ENCODE measurements at regions not wholly inside any gene's neighbourhood (a gene's known extent, or its start where the extent isn't known, plus 50 kb on each side); places are given as distances from the start of the nearest gene placed in this dataset.

DNA sequence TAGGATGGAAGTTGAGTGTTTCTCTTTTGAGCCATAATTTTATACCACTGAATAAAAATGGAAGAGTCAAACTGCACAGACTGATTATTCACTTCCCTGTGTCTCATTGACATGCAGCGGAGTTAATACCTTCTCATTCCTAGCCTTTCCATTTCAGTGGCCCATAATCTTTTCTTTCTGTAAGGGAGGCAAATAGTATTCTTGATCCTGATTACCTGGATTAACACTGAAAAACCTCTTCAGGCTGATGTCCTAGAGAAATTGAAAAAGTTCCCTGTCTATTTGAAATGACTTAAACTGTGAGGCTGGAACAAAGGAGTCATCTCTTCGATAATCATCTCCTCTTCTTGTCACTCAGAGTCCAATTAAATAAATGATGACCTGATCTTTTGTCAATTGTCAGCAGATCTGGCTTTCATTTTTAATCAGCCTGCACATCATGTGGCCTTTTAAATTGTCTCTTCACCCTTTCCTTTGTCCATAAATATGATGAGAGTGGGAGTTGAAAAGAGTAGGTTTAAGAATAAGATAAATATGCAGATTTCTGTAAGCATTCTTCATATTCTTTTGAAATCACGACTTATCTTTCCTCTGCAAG lies 713.0 kb downstream of the EPM2A start:
- no peak for DNase-seq (ENCODE audit: extremely low read depth in 1 of 11, low read depth in 9 of 11, low spot score in 4 of 11)

DNA sequence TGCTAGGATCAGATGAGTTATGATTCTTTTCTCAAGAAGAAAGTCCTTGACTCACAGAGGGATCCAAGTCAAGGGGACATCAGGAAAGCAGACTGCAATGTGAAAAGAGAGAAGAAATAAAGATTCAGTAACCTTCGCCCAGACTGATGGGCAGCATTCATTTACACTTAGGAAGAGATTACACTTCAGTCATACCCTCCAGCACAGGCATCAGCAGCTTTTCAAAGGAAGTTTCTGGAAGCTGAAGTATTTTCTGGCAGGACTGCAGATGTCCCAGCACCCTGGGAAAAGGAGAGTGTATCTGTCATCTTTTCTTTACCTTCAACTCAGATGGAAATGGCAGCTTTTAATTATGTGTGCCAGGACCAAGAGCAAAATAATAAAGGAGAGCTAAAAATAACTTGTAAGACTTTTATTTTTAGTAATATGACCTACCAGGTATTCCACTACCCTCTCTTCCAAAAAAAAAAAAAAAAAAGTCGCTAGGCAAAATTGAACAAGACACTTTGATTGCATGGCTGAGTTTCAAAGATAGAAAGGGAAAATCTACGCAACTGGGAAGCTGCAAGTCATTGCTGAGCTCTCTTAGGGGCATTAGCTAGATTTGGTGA lies 712.1 kb downstream of the EPM2A start:
- DNase-seq (ENCODE audit: extremely low read depth in 1 of 11, low read depth in 9 of 11, low spot score in 4 of 11): no peak

DNA sequence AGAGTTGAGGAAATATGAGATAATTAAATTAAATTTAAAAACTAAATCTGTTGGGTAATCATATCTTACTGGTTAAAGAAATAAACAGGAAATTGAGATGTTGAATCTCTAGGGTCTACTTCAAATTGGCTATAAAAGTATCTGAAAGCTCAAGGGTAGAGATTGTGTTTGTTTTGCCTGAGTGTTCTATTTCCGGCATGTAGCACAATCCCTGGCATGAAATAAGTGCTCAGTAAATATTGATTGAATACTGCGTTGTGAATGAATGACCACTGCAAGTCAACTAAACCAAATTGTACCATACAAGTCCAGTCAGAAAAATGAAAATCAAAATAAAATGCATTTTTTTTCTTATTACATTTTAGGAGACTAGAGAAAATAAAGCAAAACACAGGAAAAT lies 709.8 kb downstream of the EPM2A start:
- DNase-seq (ENCODE audit: extremely low read depth in 1 of 11, low read depth in 9 of 11, low spot score in 4 of 11): no peak

DNA sequence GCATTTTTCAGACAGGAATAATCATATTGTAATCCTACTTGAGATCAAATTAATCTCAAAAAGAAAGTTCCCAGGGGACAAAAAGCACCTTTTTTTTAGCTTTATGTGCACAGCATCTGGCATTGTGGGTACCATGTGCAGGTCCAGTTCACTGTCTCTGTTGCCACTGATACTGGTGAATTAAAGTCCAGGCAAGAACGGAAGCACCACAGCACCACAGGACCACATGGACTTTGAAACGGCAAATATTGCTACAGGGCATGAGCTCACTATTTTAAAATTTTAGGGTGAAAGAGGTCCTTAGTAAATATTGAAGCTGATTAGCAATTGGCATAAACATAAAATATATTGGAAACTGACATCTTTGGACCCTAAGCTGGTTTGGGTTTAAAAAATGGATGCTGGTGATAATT lies 709.0 kb downstream of the EPM2A start:
- no peak for DNase-seq (ENCODE audit: extremely low read depth in 1 of 11, low read depth in 9 of 11, low spot score in 4 of 11)

DNA sequence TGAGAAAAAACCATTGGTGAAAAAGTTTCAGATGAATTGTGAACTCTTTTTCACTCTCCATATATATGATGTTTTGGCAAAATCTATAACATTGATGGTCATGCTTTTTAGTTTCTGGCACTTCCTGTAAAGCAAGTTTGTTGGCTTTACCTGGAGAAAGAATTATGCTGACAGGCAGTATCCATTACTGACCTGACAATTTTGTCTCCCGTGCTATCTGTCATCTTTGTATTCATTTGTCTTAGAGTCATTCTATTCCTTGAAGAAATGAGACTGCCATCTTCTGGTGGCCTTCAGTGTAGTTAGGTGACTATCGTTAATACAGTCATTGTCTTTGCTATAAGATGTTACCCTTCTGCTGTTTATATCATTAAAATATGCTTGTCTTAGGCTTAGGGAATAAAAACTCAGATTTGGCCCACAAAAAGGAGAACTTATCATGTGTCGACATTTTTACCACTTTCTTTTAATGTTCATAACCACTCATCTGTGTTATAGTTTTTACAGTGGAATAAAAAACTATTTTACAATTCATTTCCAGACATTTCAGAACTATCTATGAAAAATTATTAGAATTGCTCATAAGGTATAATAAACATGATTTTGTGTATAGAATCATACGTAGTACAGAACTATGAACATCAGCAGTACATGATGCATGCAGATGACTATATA lies 707.0 kb downstream of the EPM2A start:
- DNase-seq (ENCODE audit: extremely low read depth in 1 of 11, low read depth in 9 of 11, low spot score in 4 of 11): peak in 2 of 11 donors; percentile 18 to 22

DNA sequence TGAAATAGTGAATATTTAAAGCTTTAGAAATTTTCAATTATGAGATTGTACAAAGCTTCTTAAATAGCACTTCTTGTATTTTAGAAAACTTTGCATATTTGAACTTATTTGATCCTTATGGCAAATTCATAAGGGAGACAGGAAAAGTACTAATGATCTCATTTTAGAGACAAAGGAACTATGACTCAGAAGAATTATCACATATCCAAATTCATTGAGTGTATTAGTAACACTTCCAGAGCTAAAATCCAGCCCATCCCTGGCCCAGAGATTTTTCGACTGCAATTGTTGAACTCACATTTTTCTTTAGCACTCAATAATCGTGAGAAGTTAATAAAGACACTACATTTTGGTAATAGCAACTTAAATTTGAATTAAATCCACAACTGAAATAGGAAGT lies 704.3 kb downstream of the EPM2A start:
- DNase-seq (ENCODE audit: extremely low read depth in 1 of 11, low read depth in 9 of 11, low spot score in 4 of 11): no peak

DNA sequence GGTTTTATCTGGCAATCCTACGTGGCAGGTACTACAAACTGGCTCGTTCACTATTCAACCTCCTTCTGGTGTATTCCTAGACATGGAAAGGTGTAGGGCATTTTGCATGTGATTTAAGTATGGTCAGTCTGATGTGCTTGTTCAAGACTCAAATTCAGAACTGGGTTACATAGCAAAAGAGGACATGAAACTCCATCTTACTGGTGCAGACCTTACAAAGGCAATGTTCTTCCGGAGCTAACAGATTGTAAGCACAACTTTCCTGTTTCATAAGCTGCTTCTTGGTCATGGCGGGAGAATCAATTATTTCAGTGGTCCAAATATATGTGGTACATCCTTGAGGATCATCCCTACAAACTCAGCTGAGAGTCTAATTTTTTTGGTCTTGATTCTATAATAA lies 703.4 kb downstream of the EPM2A start:
- DNase-seq (ENCODE audit: extremely low read depth in 1 of 11, low read depth in 9 of 11, low spot score in 4 of 11): no peak

DNA sequence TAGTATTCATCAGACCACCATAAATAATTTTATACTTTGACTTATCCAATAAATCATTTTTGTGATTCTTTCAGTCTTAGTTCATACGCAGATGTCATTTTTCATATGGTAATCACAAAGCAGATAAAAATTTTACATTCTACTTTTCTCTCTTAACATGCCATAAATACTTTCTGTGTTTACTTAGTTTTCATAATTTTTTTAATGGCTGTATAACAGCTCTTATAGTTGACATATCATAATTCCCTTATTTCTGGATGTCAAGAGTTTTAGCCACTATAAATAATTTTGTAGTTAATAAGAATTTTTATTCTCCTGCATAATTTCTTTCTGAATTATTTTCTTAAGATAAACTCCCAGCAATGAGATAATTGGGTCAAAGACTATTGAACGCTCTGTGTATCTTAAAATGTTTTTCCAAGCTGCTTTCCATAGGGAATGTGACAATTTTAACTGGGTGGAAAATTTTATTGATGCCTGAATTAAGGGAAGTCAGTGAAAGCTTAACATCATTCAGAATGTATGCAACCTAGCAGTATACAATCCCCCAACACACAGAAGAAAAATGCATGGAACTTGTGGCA lies 702.7 kb downstream of the EPM2A start:
- DNase-seq (ENCODE audit: extremely low read depth in 1 of 11, low read depth in 9 of 11, low spot score in 4 of 11): peak in 3 of 11 donors; percentile 23 to 54 (median 34)

DNA sequence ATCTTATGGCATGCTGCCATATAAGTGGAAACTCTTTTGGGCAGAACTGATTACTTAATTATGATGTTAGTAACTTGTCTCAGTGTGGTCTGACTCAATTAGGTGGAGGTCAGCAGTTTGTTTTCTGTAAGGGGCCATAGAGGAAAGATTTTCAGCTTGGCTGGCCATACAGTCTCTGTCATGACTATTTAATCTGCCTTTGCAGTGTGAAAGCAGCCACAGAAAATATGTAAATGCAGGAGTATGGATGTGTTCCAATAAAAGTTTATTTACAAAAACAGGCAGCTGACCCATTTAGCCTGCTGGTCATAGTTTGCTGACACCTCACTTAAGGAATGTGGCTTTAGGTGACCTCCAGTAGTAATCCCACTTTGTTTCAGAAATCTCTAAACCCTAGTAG lies 700.7 kb downstream of the EPM2A start:
- no peak for DNase-seq (ENCODE audit: extremely low read depth in 1 of 11, low read depth in 9 of 11, low spot score in 4 of 11)

DNA sequence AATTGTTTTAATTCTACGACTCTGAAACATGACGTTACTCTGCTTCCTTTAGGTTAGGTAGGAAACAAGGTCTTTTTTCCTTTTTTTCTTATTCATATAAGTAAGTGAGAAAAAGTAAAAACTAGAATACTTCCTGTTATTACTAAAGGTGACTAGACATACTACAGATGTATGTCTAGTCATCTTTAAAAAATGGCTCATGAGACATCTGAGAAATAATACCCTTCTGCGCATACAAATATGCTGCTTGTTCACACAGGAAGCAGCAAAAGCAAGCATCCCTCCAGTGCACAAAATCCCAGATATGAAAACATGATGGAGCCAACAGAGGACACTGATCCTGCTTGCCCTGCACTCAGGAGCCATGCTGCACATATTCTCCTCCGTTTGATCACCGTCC lies 699.1 kb downstream of the EPM2A start:
- no peak for DNase-seq (ENCODE audit: extremely low read depth in 1 of 11, low read depth in 9 of 11, low spot score in 4 of 11)

DNA sequence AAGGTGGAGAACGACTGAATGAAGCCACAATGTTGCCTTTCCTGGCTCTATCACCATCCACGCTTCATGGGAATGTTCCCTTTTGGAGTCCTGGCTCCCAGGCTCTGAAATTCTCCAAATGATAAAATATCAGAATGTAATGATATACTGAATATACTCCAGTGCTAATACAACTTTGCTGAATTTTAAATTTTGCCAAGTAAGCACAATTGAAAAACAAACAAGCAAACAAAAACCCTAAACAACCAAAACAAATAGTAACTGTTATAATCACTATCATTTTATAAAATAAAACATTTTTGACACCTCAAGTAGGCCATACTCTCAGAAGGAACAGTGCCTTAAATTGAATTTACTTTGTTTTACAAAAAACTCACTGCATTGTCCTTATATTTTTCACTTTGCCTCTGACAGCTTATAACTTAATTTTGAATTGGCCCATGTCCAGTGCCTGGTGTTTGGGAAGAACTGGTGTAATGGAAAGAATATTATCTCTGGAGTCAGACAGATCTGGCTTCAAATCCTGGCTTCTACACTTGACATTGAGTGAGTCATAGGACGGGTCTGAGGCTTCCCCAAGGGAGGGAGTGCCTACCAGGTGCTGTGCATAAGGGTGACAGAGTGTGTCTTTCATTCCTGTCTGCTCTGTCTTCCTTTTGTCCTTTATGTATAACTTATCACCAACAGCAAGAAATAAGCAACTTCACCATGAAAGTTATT lies 698.3 kb downstream of the EPM2A start:
- no peak for DNase-seq (ENCODE audit: extremely low read depth in 1 of 11, low read depth in 9 of 11, low spot score in 4 of 11)

DNA sequence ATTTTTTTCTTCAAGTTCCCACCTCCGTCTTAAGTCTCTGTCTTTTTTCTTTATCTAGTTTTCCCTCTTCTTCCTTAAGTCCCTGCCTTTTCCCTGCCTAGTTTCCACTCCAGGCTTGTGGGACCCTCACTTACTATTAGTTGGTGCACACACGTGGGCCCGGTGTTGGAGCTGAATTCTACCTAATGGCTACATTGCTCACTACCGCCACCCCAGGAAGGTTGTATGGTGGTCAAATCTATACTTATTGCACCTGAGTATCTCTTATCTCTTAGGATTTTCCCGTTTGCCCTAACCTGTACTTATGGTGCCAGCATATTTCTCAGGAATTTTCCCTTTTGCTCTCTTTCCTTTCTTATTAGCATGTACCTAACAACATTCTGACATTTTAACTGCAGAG lies 692.8 kb downstream of the EPM2A start:
- DNase-seq (ENCODE audit: extremely low read depth in 1 of 11, low read depth in 9 of 11, low spot score in 4 of 11): no peak

DNA sequence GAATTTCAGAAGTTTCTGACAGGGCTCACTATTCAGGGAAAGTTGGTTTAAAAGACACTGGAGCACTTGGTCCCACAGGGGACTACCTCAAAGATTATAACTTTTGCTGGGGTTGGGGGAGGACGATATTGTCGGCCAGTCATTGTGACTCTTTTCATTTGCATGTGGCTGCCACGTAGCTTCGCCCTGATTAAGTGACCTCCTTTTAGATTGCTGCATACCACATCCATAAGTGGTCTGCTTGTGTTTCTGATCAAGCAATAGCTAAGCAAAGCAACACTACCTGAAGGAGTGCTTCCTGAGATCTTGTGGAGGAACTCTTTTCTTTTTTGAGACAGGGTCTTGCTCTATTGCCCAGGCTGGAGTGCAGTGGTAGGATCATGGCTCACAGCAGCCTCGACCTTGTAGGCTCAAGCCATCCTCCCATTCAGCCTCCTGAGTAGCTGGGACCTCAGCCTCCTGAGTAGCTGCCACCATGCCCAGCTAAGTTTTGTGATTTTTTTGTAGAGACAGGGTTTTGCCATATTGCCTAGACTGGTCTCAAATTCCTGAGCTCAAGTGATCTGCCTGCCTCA lies 691.3 kb downstream of the EPM2A start:
- no peak for DNase-seq (ENCODE audit: extremely low read depth in 1 of 11, low read depth in 9 of 11, low spot score in 4 of 11)

DNA sequence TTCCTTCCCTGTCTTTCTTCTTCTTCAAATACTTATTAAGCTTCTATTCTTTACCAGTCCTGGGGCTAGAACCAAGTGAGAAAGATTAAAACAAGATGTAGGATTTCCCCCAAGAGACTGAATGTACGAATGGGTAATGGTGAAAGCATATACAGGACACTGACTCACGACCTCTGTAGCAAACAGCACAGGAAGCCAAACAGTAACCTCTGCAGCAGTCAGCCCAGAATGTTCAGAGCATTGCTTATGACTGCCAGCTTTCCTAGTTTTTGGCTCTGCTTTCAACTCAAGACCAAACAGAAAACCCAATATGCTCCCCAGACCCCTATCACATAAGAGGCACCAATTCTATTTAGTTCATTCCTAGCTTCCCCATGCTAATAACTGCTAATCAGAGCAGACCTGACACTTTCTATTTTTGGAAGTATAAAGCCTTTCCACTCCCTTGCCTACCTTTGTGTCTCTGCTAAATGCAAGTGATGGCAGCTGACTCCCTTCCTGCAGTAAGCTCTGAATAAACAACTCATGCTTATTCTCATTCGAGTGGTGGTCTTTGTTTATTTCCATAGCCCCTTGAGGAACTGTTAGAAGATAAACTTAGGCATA lies 690.6 kb downstream of the EPM2A start:
- DNase-seq (ENCODE audit: extremely low read depth in 1 of 11, low read depth in 9 of 11, low spot score in 4 of 11): no peak

DNA sequence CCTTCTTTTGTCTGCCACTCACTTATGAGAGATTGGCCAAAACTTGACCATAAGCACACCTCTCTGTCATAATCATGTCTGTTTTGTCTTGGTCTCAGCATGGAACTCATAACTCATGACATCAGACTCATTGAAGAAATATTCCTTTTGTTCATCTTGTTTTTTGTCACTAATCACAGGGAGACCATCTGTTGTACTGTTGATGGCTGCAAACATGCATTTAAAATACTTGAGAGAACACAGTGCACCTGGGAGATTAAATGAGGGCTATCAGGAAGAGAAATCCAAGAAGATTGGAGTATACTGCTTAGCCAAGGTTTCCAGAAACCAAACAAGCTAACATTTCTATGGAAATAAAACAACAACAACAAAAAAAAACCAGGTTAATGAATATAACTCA lies 689.7 kb downstream of the EPM2A start:
- DNase-seq (ENCODE audit: extremely low read depth in 1 of 11, low read depth in 9 of 11, low spot score in 4 of 11): no peak

DNA sequence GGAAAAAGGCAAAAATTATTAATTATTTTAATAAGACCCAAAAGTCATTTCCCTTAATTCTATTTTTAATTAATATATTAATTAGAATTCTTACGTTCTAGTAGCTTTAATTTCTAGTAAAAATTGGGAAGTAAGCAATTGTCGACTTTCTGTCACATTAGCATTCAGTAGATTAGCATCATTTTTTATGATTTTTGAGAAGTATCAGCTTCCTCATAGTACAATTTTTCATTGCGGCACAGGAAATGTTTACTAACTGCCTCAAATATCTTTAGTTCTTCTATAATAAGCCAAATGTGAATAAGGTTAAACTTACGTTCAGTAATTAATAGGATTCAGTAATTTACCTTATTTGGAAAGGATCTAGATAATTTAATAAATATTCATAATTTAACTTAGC lies 687.4 kb downstream of the EPM2A start:
- DNase-seq (ENCODE audit: extremely low read depth in 1 of 11, low read depth in 9 of 11, low spot score in 4 of 11): no peak

DNA sequence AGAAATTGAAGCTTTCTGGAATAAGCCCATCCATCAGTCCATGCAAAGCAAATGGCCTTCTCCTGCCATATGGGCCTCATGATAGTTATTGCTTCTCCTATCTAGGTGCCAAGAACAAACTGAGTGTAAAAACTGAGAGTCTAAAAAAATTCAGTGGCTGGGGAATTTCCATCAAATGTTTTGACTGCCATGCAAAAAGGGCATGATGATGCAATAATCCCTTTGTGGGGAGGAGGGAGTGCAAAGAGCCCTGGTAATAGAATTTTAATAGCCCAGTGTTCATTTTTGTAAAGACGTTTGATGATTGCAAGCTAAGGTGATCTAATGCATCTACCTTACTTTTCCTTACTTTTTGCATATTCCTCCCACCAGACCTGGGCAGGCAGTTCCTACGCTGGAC lies 683.7 kb downstream of the EPM2A start:
- DNase-seq (ENCODE audit: extremely low read depth in 1 of 11, low read depth in 9 of 11, low spot score in 4 of 11): no peak

DNA sequence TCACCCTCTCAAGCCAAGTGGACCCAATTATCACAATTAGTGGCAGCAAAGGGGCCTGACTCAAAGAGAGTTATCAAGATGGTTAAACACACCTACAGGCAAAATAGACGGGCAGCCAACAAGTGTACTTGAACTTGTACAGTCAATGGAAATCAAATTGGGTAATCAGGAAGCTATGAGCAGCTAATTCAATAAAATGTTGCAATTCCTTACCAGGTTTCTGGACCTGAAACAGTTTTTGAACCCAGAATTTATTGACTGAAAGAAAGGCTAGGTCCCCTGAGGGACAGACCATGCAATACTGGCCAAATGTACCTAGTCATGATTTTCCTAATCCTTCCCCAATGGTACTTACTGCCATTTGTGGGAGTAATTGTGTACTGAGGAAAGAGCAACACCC lies 679.8 kb downstream of the EPM2A start:
- no peak for DNase-seq (ENCODE audit: extremely low read depth in 1 of 11, low read depth in 9 of 11, low spot score in 4 of 11)

DNA sequence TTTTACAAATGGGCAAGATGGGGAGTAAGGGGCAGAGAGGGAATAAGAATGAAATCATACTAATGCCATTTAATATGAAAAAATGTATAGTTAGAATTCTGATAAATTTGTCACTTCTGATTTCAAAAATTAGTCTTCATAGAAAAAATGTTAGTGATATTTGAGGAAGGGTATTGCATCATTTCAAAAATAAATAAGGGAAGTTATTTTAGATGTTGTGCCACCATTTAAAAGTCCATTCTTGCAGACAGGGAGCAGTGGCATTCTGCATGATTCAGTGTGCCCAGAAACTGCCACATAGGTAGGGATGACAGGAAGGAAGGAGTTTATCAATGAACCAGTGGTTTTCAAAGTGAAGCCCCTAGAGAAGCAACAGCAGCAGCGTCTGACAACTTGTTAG lies 674.6 kb downstream of the EPM2A start:
- no peak for DNase-seq (ENCODE audit: extremely low read depth in 1 of 11, low read depth in 9 of 11, low spot score in 4 of 11)

All from renal cortex interstitium (tissue), 11 donors.